SK-N-MC (cell line): ENCODE measurements at regions not wholly inside any gene's neighbourhood (a gene's known extent, or its start where the extent isn't known, plus 50 kb on each side); places are given as distances from the start of the nearest gene placed in this dataset.

ENCODE experiments used
- EZH2 ChIP-seq: fragments of 200-600 bp; sonication (generic); IDR thresholded peaks from one replicate; pipeline ENCODE4 v1.6.1; 2017; ENCODE audit warnings: antibody characterized with exemption
- FOXP2 ChIP-seq: optimal IDR thresholded peaks from 2 replicates; pipeline ENCODE3; 2011; ENCODE audit warnings: mild to moderate bottlenecking, moderate library complexity; ENCODE audit not compliant: insufficient read depth; ENCODE audit errors: extremely low read length, control extremely low read depth
- POLR2AphosphoS5 ChIP-seq: IDR thresholded peaks from 2 replicates; pipeline ENCODE4 v1.6.1; 2012; ENCODE audit warnings: mild to moderate bottlenecking, low read depth, low read length, borderline replicate concordance

DNA sequence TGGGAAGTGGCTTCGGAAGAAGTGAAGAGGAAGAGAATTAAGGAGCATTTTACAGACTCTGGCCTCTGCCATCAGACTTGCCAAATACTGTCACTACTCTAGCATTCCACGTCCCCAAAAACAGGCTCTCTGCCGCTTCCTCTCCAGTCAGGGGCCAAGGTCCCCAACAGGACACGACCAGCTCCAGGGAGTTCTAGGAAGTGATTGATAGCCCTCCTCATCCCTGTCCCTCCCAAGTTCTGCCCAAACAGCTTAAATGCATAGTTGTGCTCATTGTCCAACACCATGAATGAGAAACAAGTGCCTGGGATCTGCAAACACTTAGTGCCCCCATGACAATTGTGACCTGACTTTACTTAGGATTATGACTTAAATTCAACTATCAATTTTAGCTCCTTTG lies 96.5 kb downstream of the MED10 start:
- no peak for TF ChIP-seq POLR2AphosphoS5
- no peak for TF ChIP-seq EZH2
- no peak for TF ChIP-seq FOXP2
